GM12872 (cell line): ENCODE measurements at regions not wholly inside any gene's neighbourhood (a gene's known extent, or its start where the extent isn't known, plus 50 kb on each side); places are given as distances from the start of the nearest gene placed in this dataset.

Experiments used
- TF ChIP-seq, protein P1 (sequence below): IDR thresholded peaks from 3 replicates; pipeline ENCODE4 v1.5.1; 2011; ENCODE audit warnings: low read depth, mild to moderate bottlenecking, low read length, moderate library complexity; ENCODE audit not compliant: insufficient read depth

DNA sequence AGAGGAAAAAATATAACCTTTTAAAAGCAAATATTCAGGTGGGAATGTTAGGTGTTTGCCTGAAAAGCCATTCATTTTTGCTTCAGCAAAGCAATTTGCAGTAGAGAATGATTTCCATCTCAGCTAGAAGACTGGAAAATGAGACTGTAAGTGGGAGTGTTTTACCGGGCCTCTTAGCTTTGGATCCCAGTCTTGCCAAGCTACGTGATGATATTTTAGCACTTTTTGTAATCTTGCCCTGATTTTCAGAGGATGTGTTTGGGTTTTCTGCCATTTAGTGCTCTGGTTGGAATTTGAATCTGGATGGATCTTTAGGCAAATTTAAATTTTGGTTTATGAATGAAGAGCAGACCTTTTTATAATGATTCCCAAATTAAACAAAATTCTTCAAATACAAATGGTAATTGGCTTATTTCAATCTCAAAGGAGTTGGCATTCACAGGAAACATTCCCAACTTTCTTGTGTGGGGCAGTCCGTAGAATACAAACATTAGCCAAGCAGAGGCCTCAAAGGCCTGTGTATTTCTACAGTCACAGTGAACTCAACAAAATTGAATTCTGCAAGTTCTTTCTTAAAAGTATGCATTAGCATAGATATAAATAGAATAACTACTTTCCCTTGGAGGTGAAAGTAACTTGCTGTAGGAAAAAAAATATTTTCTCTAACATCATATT, 646.4 kb downstream of the CDY2B start:
- TF ChIP-seq, protein P1, sequence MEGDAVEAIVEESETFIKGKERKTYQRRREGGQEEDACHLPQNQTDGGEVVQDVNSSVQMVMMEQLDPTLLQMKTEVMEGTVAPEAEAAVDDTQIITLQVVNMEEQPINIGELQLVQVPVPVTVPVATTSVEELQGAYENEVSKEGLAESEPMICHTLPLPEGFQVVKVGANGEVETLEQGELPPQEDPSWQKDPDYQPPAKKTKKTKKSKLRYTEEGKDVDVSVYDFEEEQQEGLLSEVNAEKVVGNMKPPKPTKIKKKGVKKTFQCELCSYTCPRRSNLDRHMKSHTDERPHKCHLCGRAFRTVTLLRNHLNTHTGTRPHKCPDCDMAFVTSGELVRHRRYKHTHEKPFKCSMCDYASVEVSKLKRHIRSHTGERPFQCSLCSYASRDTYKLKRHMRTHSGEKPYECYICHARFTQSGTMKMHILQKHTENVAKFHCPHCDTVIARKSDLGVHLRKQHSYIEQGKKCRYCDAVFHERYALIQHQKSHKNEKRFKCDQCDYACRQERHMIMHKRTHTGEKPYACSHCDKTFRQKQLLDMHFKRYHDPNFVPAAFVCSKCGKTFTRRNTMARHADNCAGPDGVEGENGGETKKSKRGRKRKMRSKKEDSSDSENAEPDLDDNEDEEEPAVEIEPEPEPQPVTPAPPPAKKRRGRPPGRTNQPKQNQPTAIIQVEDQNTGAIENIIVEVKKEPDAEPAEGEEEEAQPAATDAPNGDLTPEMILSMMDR, result no peak

DNA sequence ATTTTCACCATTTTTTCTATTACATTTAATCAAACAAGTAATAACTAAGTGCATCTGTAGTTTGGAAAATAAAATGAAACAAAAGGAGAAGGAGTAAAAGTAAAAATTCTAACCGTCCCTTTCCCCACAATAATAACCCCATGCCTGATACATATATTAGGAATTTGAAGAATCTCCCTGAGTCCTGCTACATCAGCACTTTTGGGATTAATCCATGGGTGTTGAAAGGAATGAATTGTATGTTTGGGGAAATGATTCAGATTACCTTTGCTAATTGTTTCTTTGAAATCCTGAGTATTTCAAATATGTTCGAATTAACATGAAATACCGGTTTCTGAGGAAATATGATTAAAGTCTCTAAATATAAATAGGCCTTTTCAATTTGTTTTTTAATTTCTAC, 648.0 kb downstream of the CDY2B start:
- TF ChIP-seq, protein P1, result no peak

DNA sequence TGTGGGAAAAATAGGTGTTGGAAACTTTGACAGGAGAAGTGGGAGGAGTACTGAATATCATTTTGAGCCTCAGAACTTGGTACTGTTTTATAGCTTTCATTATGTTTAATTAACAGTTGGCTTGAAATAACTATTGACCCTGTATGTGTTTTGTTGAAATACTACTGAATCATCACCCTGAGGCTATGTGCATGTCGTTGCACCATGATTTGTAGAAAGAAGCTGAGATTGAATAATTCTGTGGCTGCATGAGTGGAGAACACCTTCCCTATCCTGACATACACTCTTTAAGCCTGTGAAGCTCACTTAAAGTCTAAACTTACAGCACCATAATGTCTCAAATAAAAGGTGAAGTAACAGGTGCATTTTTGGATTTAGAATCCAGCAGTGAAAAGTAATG, 656.5 kb downstream of the CDY2B start:
- TF ChIP-seq, protein P1, result no peak

DNA sequence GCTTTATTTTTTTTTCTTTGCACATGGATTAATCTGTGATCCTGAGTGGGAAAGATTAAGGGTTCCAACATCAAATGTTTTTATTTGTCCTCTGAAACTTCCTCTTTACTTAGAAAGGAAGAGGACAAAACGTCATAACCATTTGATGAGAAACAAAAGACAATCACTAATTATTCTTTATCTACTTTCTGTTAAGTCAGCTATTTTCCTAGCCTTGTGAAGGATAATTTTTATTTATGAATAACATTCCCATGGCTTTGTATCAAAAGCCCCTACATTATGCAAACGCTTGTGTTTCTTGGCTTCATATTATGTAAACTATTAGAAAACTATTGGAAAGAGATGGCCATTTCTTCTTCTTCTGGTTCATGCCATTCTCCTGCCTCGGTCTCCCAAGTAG, 677.6 kb downstream of the CDY2B start:
- TF ChIP-seq, protein P1, result no peak

DNA sequence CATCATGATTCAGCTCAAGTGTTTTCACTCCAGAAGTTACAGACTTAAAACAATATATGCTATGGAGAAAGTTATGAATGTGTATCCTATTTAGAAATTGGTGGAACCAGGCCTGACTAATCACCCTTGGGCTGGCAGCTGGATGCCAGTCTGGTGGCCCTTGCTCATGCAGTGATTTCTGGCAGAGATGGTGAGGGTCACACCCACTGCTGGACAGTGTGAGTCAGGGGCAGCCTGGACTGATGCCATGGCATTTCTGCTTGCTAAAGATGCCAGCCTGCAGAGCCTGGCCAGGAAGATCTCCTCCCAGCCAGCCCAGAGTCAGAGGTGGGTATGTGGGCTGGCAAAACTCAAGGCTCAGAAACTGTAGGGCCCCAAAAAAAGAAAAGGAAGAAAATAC, 695.7 kb downstream of the CDY2B start:
- TF ChIP-seq, protein P1, result no peak

DNA sequence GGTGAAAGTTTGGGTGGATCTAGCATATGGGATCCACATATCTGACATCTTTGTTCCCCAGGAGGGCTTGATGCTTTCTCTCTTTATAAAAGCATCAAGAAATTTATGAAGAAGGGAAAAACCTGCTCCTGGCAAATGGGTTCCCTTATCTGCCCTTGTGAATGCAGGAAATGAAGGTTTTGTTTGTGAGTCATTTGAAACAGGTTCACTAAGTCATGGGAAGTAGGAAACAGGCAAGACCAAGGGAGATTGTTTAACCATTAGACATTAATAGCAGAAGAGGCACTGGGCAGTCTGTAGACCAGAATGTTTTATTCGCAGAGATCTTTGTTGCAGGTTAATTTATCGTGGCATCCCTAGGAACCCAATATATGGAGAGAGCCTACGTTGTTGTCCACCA, 713.1 kb downstream of the CDY2B start:
- TF ChIP-seq, protein P1, result no peak

DNA sequence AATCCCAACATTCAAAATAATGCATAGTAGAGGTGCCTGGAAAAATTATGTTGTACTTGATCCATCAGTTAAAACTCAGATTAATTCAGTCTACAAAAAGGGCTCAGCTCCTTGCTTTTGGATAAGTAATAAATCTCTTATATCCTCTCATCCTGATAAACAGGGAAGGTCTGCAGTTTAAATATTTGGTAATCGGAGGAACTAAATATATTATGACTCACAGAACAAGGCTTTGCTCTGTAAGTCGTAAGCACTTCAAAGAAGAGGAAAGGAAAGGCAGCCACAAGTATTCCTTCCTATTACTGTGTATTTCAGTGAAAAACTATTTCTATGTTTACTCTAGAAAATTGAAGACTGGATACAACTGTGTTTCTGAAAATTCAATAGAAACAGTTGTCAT, 757.9 kb downstream of the CDY2B start:
- TF ChIP-seq, protein P1, result no peak

DNA sequence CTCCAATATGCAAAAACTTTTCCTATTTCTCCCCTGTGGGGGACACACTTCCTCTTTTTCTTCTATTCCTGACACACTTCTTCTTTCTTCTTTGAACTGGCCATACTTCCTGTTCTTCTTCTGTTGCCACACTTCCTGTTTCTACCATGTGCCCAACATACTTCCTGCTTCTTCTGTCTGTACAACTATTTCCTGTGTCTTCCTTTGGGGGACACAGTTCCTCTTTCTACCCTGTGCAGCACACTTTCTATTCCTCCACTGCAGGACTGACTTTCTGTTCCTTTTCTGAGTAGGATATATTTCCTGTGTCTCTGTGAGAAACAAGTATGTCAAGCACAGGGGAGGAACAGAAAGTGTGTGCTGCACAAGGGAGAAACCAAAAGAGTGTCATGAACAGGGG, 794.7 kb downstream of the CDY2B start:
- TF ChIP-seq, protein P1, result no peak
